GM18511 (cell line): ENCODE measurements at regions not wholly inside any gene's neighbourhood (a gene's known extent, or its start where the extent isn't known, plus 50 kb on each side); places are given as distances from the start of the nearest gene placed in this dataset.
"Not testable (repeated sequence)": the region's sequence is repeated elsewhere in the genome, so short reads cannot be mapped to it uniquely, and the experiment has no call there.

Source experiments
- ATAC-seq: cut with Tn5 transposase; IDR thresholded peaks from one replicate; pipeline ENCODE4 v1.9.1; 2021; ENCODE audit warnings: mild to moderate bottlenecking, moderate library complexity; ENCODE audit not compliant: unreplicated experiment

GRCh38 chr6:3900744-3901336 is 51.7 kb downstream of the FAM50B start:
- ATAC-seq = no peak

- peak; percentile 74 for ATAC-seq
These were observed 53.9 kb downstream of the FAM50B start for GRCh38 chr6:3902871-3903648.

GRCh38 chr6:3904518-3904917 is 55.3 kb downstream of the FAM50B start:
- ATAC-seq = no peak

- ATAC-seq = no peak
These were observed 57.0 kb downstream of the FAM50B start for GRCh38 chr6:3905945-3906845.

GRCh38 chr6:3906846-3907151 is 57.6 kb downstream of the FAM50B start:
- ATAC-seq = no peak

GRCh38 chr6:3908223-3908622 is 59.0 kb downstream of the FAM50B start:
- no peak for ATAC-seq

- no peak for ATAC-seq
These were observed 59.8 kb downstream of the FAM50B start for GRCh38 chr6:3908961-3909360.

- no peak for ATAC-seq
These were observed 61.0 kb downstream of the FAM50B start for GRCh38 chr6:3910106-3910663.

GRCh38 chr6:3911130-3911529 is 62.0 kb downstream of the FAM50B start:
- no peak for ATAC-seq

GRCh38 chr6:3911614-3912336 is 62.6 kb downstream of the FAM50B start:
- ATAC-seq = no peak

GRCh38 chr6:3912361-3913076 is 63.3 kb downstream of the FAM50B start:
- no peak for ATAC-seq

GRCh38 chr6:3913077-3913957 is 64.1 kb downstream of the FAM50B start:
- no peak for ATAC-seq

GRCh38 chr6:3913958-3914337 is 64.8 kb downstream of the FAM50B start:
- no peak for ATAC-seq

- ATAC-seq = no peak
These were observed 66.1 kb downstream of the FAM50B start for GRCh38 chr6:3915076-3915791.

GRCh38 chr6:3916211-3916610 is 67.0 kb downstream of the FAM50B start:
- no peak for ATAC-seq

GRCh38 chr6:3916749-3917148 is 67.6 kb downstream of the FAM50B start:
- ATAC-seq = not testable (repeated sequence)

GRCh38 chr6:3918469-3918868 is 69.3 kb downstream of the FAM50B start:
- ATAC-seq = no peak

- no peak for ATAC-seq
These were observed 70.0 kb downstream of the FAM50B start for GRCh38 chr6:3919130-3919628.
